Activated T-helper 2 cell treated with anti-CD3 and anti-CD28 coated beads, Interferon-gamma antibody, Interleukin-2, Interleukin-4, amounts not matched to agents 10 μg/mL and 5 μg/mL and 100 μg/mL, durations not matched to agents 14 hours and 24 hours and 36 hours (primary cell): ENCODE measurements at regions not wholly inside any gene's neighbourhood (a gene's known extent, or its start where the extent isn't known, plus 50 kb on each side); places are given as distances from the start of the nearest gene placed in this dataset.
"Not testable (repeated sequence)": the region's sequence is repeated elsewhere in the genome, so short reads cannot be mapped to it uniquely, and the experiment has no call there.

Experiments used
- DNase-seq: peaks from one replicate; pipeline ENCODE4 v3.0.0; 2021; ENCODE audit warnings: low spot score
- H3K27ac Mint-ChIP-seq: one replicate; pipeline ENCODE4 v1.8.0; 2021; ENCODE audit warnings: mixed read lengths
- H3K27me3 Mint-ChIP-seq: one replicate; pipeline ENCODE4 v1.8.0; 2021; ENCODE audit warnings: low read depth, mixed read lengths
- H3K36me3 Mint-ChIP-seq: one replicate; pipeline ENCODE4 v1.8.0; 2021; ENCODE audit warnings: low read depth, mixed read lengths
- H3K4me1 Mint-ChIP-seq: one replicate; pipeline ENCODE4 v1.8.0; 2021; ENCODE audit warnings: low read depth, mixed read lengths
- H3K4me3 Mint-ChIP-seq: one replicate; pipeline ENCODE4 v1.8.0; 2021; ENCODE audit warnings: low read depth, mild to moderate bottlenecking, moderate library complexity, mixed read lengths
- H3K9me3 Mint-ChIP-seq: one replicate; pipeline ENCODE4 v1.8.0; 2021; ENCODE audit warnings: mixed read lengths
- intact Hi-C: fragments of 100-400 bp; cut with micrococcal nuclease; formaldehyde crosslinking; loops from one replicate; pipeline ENCODE4 v1.15.1; 2023

DNA sequence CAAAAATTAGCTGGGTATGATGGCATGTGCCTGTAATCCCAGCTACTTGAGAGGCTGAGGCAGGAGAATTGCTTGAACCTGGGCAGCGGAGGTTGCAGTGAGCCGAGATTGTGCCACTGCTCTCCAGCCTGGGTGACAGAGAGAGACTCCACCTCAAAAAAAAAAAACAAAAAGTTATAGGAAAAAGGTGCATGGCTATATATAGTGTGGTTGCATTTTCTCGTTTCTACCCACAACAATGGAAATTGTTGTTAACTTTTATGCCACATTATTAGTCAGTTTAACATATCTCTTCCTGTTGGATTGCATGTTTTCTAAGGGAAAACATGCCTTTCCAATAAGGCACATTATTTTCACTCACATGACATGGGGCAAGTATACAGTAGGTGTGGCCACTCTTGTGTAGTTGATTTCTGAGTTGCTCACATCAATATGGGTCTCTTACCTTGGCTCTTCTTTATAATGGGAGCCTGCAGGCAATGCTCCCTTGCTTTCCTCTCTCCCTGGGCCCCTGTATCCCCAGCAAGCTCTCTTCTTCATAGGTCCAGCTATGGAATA lies 610.0 kb downstream of the RNF144A start:
- peaks cover 61% of the 10 kb centered on the region for H3K9me3 Mint-ChIP-seq
- peaks cover 69% of the 10 kb centered on the region for H3K36me3 Mint-ChIP-seq
- DNase-seq = no peak

DNA sequence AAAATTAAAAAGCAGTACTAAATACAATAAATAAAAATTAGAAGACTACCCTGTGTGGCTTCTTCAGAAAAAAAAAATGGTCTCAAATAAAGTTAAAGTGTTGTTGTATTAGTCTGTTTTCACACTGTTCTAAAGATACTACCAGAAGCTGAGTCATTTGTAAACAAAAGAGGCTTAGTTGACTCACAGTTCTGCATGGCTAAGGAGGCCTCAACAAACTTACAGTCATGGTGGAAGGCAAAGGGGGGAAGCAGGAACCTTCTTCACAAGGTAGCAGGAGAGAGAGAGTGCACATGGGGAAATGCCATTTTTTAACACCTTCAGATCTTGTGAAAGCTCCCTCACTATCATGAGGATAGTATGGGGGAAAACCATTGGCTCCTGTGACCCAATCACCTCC lies 612.8 kb downstream of the RNF144A start:
- no peak for DNase-seq
- no peaks in the 10 kb centered on the region for H3K27me3 Mint-ChIP-seq
- peaks cover 90% of the 10 kb centered on the region for H3K36me3 Mint-ChIP-seq
- peak overlapping the region; percentile 57 for H3K27ac Mint-ChIP-seq
- intact Hi-C loops = loop anchor here (2.0 kb wide), 1 partner anchor 23 kb away; no protein-coding TSS in a partner anchor
- H3K4me3 Mint-ChIP-seq = no peak overlapping the region
- H3K9me3 Mint-ChIP-seq = peaks cover 81% of the 10 kb centered on the region
- H3K4me1 Mint-ChIP-seq = peaks cover 50% of the 10 kb centered on the region

More for the DNA sequence above, 610.0 kb downstream of the RNF144A start:
- intact Hi-C loops = loop anchor here (1.0 to 10.0 kb wide), 6 partner anchors 90 to 1158 kb away; partner anchors contain the start of gene ID2
- Mint-ChIP-seq H3K4me3 (no peak overlapping the region), H3K27ac (peak overlapping the region; percentile 90), H3K4me1 (peaks cover 56% of the 10 kb centered on the region), H3K27me3 (no peaks in the 10 kb centered on the region)

DNA sequence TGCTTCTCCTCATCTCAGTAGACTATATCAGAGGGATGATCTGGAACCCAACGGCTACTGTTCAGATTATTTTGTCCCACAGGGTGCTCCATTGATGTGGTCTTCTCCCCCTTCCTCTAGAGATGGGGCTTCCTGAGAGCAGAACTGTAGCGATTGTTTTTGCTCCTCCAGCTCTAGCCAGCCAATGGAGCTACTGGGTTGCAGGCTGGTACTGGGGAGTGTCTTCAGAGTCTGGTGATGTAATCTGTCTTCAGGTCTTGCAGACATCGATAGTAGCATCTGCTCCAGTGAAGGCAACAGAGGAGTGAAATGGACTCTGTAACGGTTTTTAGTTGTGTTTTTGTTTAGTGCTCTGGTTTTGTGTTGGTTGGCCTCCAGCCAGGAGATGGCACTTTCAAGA lies 621.9 kb downstream of the RNF144A start:
- Mint-ChIP-seq H3K9me3 (peaks cover 81% of the 10 kb centered on the region), H3K27ac (peak overlapping the region; percentile 70), H3K36me3 (peaks cover 83% of the 10 kb centered on the region), H3K4me1 (peaks cover 52% of the 10 kb centered on the region), H3K4me3 (peak overlapping the region; percentile 54), H3K27me3 (no peaks in the 10 kb centered on the region)
- no peak for DNase-seq
- intact Hi-C loops = no loop called here

DNA sequence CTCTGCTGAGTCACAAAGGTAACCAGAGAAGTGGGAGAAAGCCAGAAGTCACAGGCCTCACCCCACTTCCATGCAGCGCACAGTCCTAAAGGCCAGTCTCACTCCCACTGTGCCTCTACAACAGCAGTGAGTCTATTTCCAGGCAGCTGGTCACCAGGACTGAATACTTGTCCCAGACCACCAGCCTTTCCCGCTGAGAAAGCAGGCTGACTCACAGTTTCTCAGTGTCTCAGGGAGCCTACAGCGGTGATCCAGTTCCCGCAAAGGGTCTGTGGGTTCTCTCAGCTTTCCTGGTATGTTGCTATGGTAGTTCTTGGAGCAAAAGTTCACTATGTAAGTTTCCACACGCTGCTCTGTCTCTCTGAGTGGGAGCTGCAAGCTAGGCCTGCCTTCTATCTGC lies 622.5 kb downstream of the RNF144A start:
- Mint-ChIP-seq H3K4me3 (peak overlapping the region; percentile 54), H3K9me3 (peaks cover 81% of the 10 kb centered on the region), H3K27ac (peak overlapping the region; percentile 70), H3K36me3 (peaks cover 79% of the 10 kb centered on the region), H3K27me3 (no peaks in the 10 kb centered on the region), H3K4me1 (peaks cover 46% of the 10 kb centered on the region)
- intact Hi-C loops = no loop called here
- DNase-seq = no peak

DNA sequence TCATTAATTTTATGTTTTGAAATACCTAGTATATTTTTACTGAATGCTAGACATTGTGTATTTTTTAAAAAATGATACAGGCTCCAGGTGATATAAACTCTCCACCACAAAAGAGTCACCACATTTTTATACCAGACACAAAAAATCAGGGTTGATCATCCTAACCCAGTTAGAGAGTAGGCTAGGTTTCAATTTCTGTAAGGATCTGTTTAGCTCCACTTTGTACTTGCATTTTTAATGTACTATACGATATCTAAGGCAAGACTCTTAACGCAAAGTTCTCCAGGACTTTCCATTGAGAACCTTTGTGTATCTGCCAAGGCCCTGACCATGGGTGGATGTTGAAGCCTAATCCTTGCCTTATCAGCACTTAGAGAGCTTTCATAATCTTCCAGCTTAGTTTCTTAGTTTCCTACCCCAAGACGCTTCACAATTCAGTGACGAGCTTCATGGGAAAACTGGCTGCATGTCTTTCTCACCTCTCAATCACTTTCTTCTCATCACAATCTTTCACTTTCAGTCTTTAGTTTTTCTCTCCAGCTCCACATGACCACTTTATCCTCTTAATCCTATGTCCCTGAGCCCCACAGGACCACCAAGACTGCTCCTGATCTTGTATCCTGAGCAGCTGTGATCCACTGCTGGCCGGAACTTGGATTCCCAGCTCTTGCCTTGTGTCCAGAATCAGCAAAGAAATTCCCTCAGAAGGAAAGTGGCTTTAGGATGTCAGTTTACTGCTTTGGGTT lies 635.8 kb downstream of the RNF144A start:
- intact Hi-C loops = loop anchor here (2.0 kb wide), 2 partner anchors 14 to 22 kb away; no protein-coding TSS in a partner anchor
- Mint-ChIP-seq H3K36me3 (peaks cover 30% of the 10 kb centered on the region), H3K27me3 (no peaks in the 10 kb centered on the region), H3K4me1 (peaks cover 51% of the 10 kb centered on the region), H3K4me3 (peak overlapping the region; percentile 76), H3K27ac (peak overlapping the region; percentile 90), H3K9me3 (peaks cover 18% of the 10 kb centered on the region)
- DNase-seq = no peak

DNA sequence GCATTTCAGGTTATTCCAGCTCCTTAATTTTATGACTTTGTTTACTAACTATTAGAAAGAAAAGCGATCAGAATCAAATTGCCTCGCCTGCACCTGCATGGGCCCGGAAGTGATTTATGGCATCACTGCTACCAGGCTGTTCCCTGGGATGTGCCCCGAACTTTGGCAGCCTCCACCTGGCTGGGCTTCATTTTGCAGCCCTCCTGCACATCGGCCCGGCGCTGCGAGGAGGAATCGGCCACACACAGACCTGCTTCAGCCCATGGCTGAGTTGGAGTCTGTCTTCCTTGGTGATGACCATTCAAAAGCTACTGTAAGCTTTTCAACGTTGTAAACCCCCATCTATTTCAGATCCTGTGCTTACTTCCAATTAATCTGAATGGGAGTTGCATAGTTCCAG lies 638.0 kb downstream of the RNF144A start:
- intact Hi-C loops = no loop called here
- H3K9me3 Mint-ChIP-seq = peaks cover 5% of the 10 kb centered on the region
- H3K27me3 Mint-ChIP-seq = no peaks in the 10 kb centered on the region
- H3K27ac Mint-ChIP-seq = no peak overlapping the region
- H3K4me3 Mint-ChIP-seq = no peak overlapping the region
- H3K4me1 Mint-ChIP-seq = peaks cover 52% of the 10 kb centered on the region
- H3K36me3 Mint-ChIP-seq = peaks cover 31% of the 10 kb centered on the region
- no peak for DNase-seq

DNA sequence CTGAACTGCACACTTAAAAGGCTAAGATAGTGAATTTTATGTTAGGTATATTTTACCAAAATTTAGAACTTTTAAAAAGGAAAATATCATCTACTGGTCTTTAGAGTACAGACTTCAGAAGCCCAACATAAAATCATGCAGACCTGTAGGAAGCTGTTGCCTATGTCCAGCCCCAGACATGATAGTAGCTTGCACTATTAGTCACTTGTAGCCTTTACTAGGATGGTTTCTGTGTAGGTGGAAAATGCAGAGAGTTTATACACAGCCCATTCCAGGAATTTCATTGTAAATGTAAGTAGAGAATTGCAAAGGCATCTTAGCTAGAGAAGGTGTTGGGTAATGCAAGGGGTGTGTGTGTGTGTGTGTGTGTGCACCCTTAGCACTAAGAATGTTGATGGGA lies 640.2 kb downstream of the RNF144A start:
- Mint-ChIP-seq H3K36me3 (peaks cover 37% of the 10 kb centered on the region), H3K27me3 (no peaks in the 10 kb centered on the region), H3K4me1 (peaks cover 51% of the 10 kb centered on the region), H3K4me3 (no peak overlapping the region), H3K27ac (peak overlapping the region; percentile 80), H3K9me3 (peaks cover 12% of the 10 kb centered on the region)
- intact Hi-C loops = loop anchor here (1.0 kb wide), 1 partner anchor 10 kb away; no protein-coding TSS in a partner anchor
- DNase-seq = no peak

DNA sequence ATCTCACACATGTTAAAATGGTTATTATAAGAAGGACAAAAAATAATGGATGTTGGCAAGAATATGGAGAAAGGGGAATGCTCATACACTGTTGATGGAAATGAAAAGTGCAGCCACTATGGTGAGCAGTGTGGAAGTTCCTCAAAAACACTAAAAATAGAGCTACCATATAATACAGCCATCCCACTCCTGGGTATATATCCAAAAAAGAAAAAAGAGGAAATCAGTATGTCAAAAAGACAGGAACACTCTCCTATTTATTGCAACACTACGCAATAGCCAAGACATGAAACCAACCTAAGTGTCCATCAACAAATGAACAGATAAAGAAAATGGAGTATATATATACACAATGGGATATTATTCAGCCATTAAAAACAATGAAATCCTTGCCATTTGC lies 642.6 kb downstream of the RNF144A start:
- H3K4me1 Mint-ChIP-seq = peaks cover 44% of the 10 kb centered on the region
- peaks cover 30% of the 10 kb centered on the region for H3K9me3 Mint-ChIP-seq
- no peak overlapping the region for H3K4me3 Mint-ChIP-seq
- peaks cover 60% of the 10 kb centered on the region for H3K36me3 Mint-ChIP-seq
- no peaks in the 10 kb centered on the region for H3K27me3 Mint-ChIP-seq
- no peak for DNase-seq
- intact Hi-C loops = loop anchor here (10.0 kb wide), 1 partner anchor 985 kb away; no protein-coding TSS in a partner anchor
- H3K27ac Mint-ChIP-seq = no peak overlapping the region

DNA sequence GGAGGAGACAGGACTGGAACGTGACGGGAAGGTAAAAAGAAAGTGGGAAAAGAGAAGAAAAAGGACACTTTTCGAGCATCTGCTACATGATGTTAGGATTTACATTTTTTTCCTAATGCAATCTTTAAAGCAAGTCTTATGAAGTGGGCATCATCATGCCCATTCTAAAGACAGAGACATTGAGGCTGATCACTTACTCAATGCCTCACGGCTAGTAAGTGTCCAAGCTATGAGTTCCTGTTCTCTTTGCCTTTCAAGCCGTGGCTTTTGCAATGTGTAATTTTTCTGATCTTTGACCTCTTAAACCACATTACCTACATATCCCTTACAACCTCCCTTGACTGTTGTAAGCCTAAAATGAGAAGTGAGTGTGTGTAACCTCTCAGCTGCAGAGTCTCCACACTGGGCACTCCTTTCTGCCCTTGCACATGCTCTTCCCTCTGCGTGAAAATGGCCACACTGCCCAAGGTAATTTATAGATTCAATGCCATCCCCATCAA lies 649.2 kb downstream of the RNF144A start:
- DNase-seq = no peak
- H3K27ac Mint-ChIP-seq = peak overlapping the region; percentile 83
- intact Hi-C loops = loop anchor here (2.0 to 10.0 kb wide), 9 partner anchors 14 to 978 kb away; no protein-coding TSS in a partner anchor
- H3K4me3 Mint-ChIP-seq = no peak overlapping the region
- no peaks in the 10 kb centered on the region for H3K27me3 Mint-ChIP-seq
- H3K4me1 Mint-ChIP-seq = peaks cover 54% of the 10 kb centered on the region
- H3K36me3 Mint-ChIP-seq = peaks cover 67% of the 10 kb centered on the region
- H3K9me3 Mint-ChIP-seq = peaks cover 51% of the 10 kb centered on the region

DNA sequence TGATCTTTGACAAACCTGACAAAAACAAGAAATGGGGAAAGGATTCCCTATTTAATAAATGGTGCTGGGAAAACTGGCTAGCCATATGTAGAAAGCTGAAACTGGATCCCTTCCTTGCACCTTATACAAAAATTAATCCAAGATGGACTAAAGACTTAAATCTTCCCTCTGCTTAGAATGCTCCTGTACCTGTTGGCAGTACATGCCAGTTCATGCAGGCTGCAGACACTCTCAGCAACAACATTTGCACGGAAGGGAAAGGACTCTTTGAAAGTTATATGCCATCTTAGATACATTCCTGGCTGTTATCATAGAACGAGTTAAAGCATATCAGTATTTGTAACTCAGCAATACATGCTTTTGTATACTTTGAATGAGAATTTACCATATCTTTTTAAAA lies 649.9 kb downstream of the RNF144A start:
- not testable (repeated sequence) for DNase-seq, H3K27me3 Mint-ChIP-seq
- H3K4me1 Mint-ChIP-seq = peaks cover 58% of the 10 kb centered on the region
- intact Hi-C loops = loop anchor here (1.0 to 10.0 kb wide), 14 partner anchors 10 to 978 kb away; no protein-coding TSS in a partner anchor
- H3K9me3 Mint-ChIP-seq = peaks cover 45% of the 10 kb centered on the region
- peak overlapping the region; percentile 82 for H3K27ac Mint-ChIP-seq
- H3K4me3 Mint-ChIP-seq = peak overlapping the region; percentile 31
- H3K36me3 Mint-ChIP-seq = peaks cover 66% of the 10 kb centered on the region

DNA sequence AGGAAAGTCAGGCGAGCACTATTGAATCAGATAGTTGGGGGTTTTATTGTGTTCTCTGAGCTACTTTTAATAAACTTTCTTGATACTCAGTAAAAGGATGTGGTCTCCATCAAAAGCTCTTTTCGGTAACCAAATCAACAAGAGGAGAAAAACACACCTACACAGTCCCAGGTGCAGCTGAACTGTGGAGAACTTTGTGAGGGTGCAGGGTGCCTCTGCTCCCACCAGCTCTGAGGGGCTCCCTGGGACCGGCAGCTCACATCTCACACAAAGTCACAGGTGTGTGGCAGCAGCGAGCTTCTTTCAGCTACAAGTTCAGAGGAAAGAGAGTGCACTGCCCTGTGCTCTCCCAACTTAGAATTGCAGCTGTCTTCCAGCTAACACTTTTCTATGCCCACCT lies 650.4 kb downstream of the RNF144A start:
- intact Hi-C loops = loop anchor here (1.0 to 10.0 kb wide), 14 partner anchors 10 to 977 kb away; no protein-coding TSS in a partner anchor
- Mint-ChIP-seq H3K27me3 (no peaks in the 10 kb centered on the region), H3K27ac (peak overlapping the region; percentile 82), H3K4me3 (peak overlapping the region; percentile 37), H3K9me3 (peaks cover 39% of the 10 kb centered on the region), H3K4me1 (peaks cover 63% of the 10 kb centered on the region), H3K36me3 (peaks cover 61% of the 10 kb centered on the region)
- DNase-seq = peak; percentile 53

DNA sequence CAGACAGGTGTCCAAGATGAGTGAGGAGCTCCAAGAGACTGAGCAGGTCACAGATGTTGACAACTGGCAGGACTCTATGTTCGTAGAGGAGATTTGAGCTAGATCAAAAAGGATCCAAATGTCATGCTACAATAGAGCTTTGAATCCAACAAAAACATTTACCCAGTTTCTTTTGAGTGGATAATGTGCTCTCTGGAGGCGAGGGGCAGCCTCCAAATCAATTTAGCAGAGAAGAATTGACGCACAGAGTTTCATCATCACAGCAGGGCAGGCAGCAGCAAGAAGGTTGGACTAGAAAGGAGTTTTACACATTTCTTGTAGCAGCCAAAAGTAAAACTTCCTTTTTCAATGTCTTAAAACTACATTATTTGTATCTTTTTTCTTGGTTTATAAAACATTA lies 653.0 kb downstream of the RNF144A start:
- Mint-ChIP-seq H3K4me1 (peaks cover 81% of the 10 kb centered on the region), H3K27me3 (no peaks in the 10 kb centered on the region), H3K27ac (peak overlapping the region; percentile 81), H3K4me3 (no peak overlapping the region), H3K9me3 (peaks cover 35% of the 10 kb centered on the region), H3K36me3 (peaks cover 52% of the 10 kb centered on the region)
- DNase-seq = no peak
- intact Hi-C loops = no loop called here

DNA sequence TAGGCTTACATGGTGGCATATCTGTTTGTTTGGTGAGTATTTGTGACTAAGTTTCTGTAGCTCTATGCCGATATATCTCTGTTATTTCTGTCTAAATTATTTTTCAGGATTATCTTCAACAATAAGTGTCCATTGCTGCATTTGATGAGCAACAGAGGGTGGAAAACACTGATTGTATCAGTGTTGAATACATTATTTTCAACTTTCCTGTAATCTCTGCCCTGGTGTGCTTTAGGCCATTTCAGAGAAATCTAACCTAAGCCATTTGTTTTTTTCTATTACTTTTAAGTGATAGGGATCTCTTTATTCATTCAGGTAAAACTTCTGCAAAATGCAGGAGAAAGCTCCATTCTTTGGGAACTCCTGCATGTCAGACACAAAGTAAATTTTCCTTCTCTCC lies 654.5 kb downstream of the RNF144A start:
- no peaks in the 10 kb centered on the region for H3K27me3 Mint-ChIP-seq
- H3K36me3 Mint-ChIP-seq = peaks cover 47% of the 10 kb centered on the region
- peaks cover 35% of the 10 kb centered on the region for H3K9me3 Mint-ChIP-seq
- intact Hi-C loops = no loop called here
- peaks cover 75% of the 10 kb centered on the region for H3K4me1 Mint-ChIP-seq
- peak overlapping the region; percentile 35 for H3K4me3 Mint-ChIP-seq
- no peak for DNase-seq
- peak overlapping the region; percentile 82 for H3K27ac Mint-ChIP-seq
